GM23338 (cell line): ENCODE measurements at regions not wholly inside any gene's neighbourhood (a gene's known extent, or its start where the extent isn't known, plus 50 kb on each side); places are given as distances from the start of the nearest gene placed in this dataset.

Experiments used
- ATAC-seq: fragments of 200-7000 bp; cut with Tn5 transposase; 3 replicates; pipeline ENCODE4 v1.9.1; 2020
- DNase-seq: peaks from one replicate; pipeline ENCODE4 v3.0.0-alpha.2; 2015; ENCODE audit warnings: low spot score
- H2AFZ ChIP-seq: fragments of 200-600 bp; sonication (generic); 2 replicates; pipeline ENCODE4 v1.8.0; 2016; ENCODE audit warnings: antibody characterized with exemption, mild to moderate bottlenecking, moderate library complexity
- H3F3A ChIP-seq: fragments of 200-600 bp; sonication (generic); replicated peaks from 2 replicates; pipeline ENCODE4 v1.8.0; 2017; ENCODE audit warnings: antibody characterized with exemption, mixed run types, low read depth
- H3K27ac ChIP-seq: fragments of 200-600 bp; sonication (generic); 2 replicates; pipeline ENCODE4 v1.6.1; 2016; ENCODE audit warnings: low read depth
- H3K27me3 ChIP-seq: fragments of 200-600 bp; sonication (generic); 2 replicates; pipeline ENCODE4 v1.8.0; 2016; ENCODE audit warnings: mild to moderate bottlenecking, mixed run types, moderate library complexity; ENCODE audit not compliant: insufficient read depth
- H3K36me3 ChIP-seq: fragments of 200-600 bp; sonication (generic); 2 replicates; pipeline ENCODE4 v1.8.0; 2016; ENCODE audit warnings: mild to moderate bottlenecking; ENCODE audit not compliant: insufficient read depth
- H3K4me1 ChIP-seq: fragments of 200-600 bp; sonication (generic); 2 replicates; pipeline ENCODE4 v1.8.0; 2016; ENCODE audit warnings: mild to moderate bottlenecking, moderate library complexity; ENCODE audit not compliant: insufficient read depth
- H3K4me2 ChIP-seq: fragments of 200-600 bp; sonication (generic); 2 replicates; pipeline ENCODE4 v1.7.1; 2017; ENCODE audit warnings: mixed run types
- H3K4me3 ChIP-seq: fragments of 200-600 bp; sonication (generic); 2 replicates; pipeline ENCODE4 v1.6.1; 2016; ENCODE audit warnings: mixed run types
- H3K79me2 ChIP-seq: fragments of 200-600 bp; sonication (generic); replicated peaks from 2 replicates; pipeline ENCODE4 v1.8.0; 2017; ENCODE audit warnings: mild to moderate bottlenecking; ENCODE audit not compliant: insufficient read depth
- H3K9me2 ChIP-seq: fragments of 200-600 bp; sonication (generic); 2 replicates; pipeline ENCODE4 v1.8.0; 2017; ENCODE audit not compliant: insufficient read depth
- H4K20me1 ChIP-seq: fragments of 200-600 bp; sonication (generic); replicated peaks from 2 replicates; pipeline ENCODE4 v1.8.0; 2017; ENCODE audit warnings: mild to moderate bottlenecking; ENCODE audit not compliant: insufficient read depth
- H3K27ac Mint-ChIP-seq: 2 replicates; pipeline ENCODE4 v1.8.0; 2020; ENCODE audit warnings: inconsistent platforms, mild to moderate bottlenecking, moderate library complexity, mixed read lengths
- H3K27me3 Mint-ChIP-seq: 3 replicates; pipeline ENCODE4 v1.8.0; 2022; ENCODE audit warnings: low read depth, mild to moderate bottlenecking, moderate library complexity, mixed read lengths, inconsistent platforms; ENCODE audit not compliant: insufficient read depth, poor library complexity
- H3K36me3 Mint-ChIP-seq: 3 replicates; pipeline ENCODE4 v1.8.0; 2021; ENCODE audit warnings: low read depth, mild to moderate bottlenecking, inconsistent platforms, moderate library complexity, mixed read lengths
- H3K4me1 Mint-ChIP-seq: 3 replicates; pipeline ENCODE4 v1.8.0; 2020; ENCODE audit warnings: mild to moderate bottlenecking, inconsistent platforms, mixed read lengths
- H3K4me3 Mint-ChIP-seq: 3 replicates; pipeline ENCODE4 v1.8.0; 2021; ENCODE audit warnings: moderate library complexity, mild to moderate bottlenecking, inconsistent platforms, mixed read lengths
- H3K9me3 Mint-ChIP-seq: 3 replicates; pipeline ENCODE4 v1.8.0; 2020; ENCODE audit warnings: moderate library complexity, mild to moderate bottlenecking, inconsistent platforms, mixed read lengths
- CREB1 ChIP-seq: fragments of 250-450 bp; sonication (Bioruptor Pico); IDR thresholded peaks from 2 replicates; pipeline ENCODE4 v1.5.0; 2020; ENCODE audit warnings: low read depth, mild to moderate bottlenecking, moderate library complexity
- CTCF ChIP-seq, 2 experiments: fragments of 200-600 bp in 1 of 2; sonication (generic) in 1 of 2; conservative IDR thresholded peaks; 2 replicates each; pipeline versions ENCODE4 v1.5.1 to v1.6.1; 2016 to 2017; ENCODE audit warnings: antibody characterized with exemption in 2 of 2, low read depth in 2 of 2, mild to moderate bottlenecking in 2 of 2, moderate library complexity in 1 of 2
- ETS1 ChIP-seq: IDR thresholded peaks from 2 replicates; pipeline ENCODE4 v1.6.1; 2016; ENCODE audit warnings: antibody characterized with exemption
- EZH2 ChIP-seq: fragments of 200-600 bp; sonication (generic); IDR thresholded peaks from one replicate; pipeline ENCODE4 v1.8.0; 2017; ENCODE audit warnings: antibody characterized with exemption, mild to moderate bottlenecking, low read depth; ENCODE audit not compliant: unreplicated experiment
- EZH2phosphoT487 ChIP-seq: fragments of 200-600 bp; sonication (generic); IDR thresholded peaks from one replicate; pipeline ENCODE4 v1.8.1; 2018; ENCODE audit warnings: antibody characterized with exemption; ENCODE audit not compliant: unreplicated experiment
- JUNB ChIP-seq: IDR thresholded peaks from one replicate; pipeline ENCODE4 v1.6.1; 2016; ENCODE audit warnings: antibody characterized with exemption; ENCODE audit not compliant: unreplicated experiment
- NANOG ChIP-seq: IDR thresholded peaks from 2 replicates; pipeline ENCODE4 v1.6.1; 2016; ENCODE audit warnings: antibody characterized with exemption, borderline replicate concordance
- POLR2AphosphoS5 ChIP-seq: IDR thresholded peaks from 2 replicates; pipeline ENCODE4 v1.6.1; 2016; ENCODE audit warnings: antibody characterized with exemption, low read depth
- REST ChIP-seq: IDR thresholded peaks from one replicate; pipeline ENCODE4 v1.6.1; 2018; ENCODE audit warnings: antibody characterized with exemption; ENCODE audit not compliant: unreplicated experiment
- STAT1 ChIP-seq: IDR thresholded peaks from one replicate; pipeline ENCODE4 v1.6.1; 2016; ENCODE audit warnings: antibody characterized with exemption; ENCODE audit not compliant: unreplicated experiment
- ZNF114 ChIP-seq: fragments of 250-450 bp; sonication (Bioruptor Pico); IDR thresholded peaks from 2 replicates; pipeline ENCODE4 v1.5.0; 2020; ENCODE audit warnings: mild to moderate bottlenecking, moderate library complexity
- ZNF331 ChIP-seq: fragments of 250-450 bp; sonication (Bioruptor Pico); IDR thresholded peaks from 2 replicates; pipeline ENCODE4 v1.5.0; 2020; ENCODE audit warnings: low read depth, mild to moderate bottlenecking, moderate library complexity
- ZNF462 ChIP-seq: fragments of 250-450 bp; sonication (Bioruptor Pico); IDR thresholded peaks from 2 replicates; pipeline ENCODE4 v1.5.0; 2020; ENCODE audit warnings: mild to moderate bottlenecking, moderate library complexity

GRCh38 chr4:122992057-122992456 is 69.7 kb upstream of the NUDT6 start:
- Mint-ChIP-seq H3K4me1 (no peaks in the 10 kb centered on the region), H3K36me3 (peaks cover 29% of the 10 kb centered on the region), H3K27me3 (peaks cover 2% of the 10 kb centered on the region), H3K9me3 (peaks cover 12% of the 10 kb centered on the region; the same call in 2 of the 3 replicates), H3K4me3 (no peak overlapping the region), H3K27ac (no peak overlapping the region)
- Histone ChIP-seq H3K36me3 (no peaks in the 10 kb centered on the region), H3K4me3 (no peak overlapping the region), H3K4me1 (no peaks in the 10 kb centered on the region), H3K4me2 (no peak overlapping the region), H2AFZ (no peak overlapping the region), H3F3A (no peaks in the 10 kb centered on the region), H4K20me1 (no peaks in the 10 kb centered on the region), H3K9me2 (0 out of 2 replicates have a peak, but pooled peaks cover 5% of the 10 kb centered on the region), H3K27me3 (no peaks in the 10 kb centered on the region), H3K79me2 (peaks cover 12% of the 10 kb centered on the region), H3K27ac (no peak overlapping the region)
- no peak for DNase-seq
- TF ChIP-seq ZNF462 (CRISPR knock-in tag), result no peak
- no peak for TF ChIP-seq CTCF (conservative IDR thresholded peaks at IDR 0.05; ENCODE audit: low read depth in 2 of 2)
- no peak for TF ChIP-seq ZNF114 (CRISPR knock-in tag)
- no peak for TF ChIP-seq CREB1 (CRISPR knock-in tag)
- no peak for TF ChIP-seq REST
- no peak for TF ChIP-seq JUNB
- TF ChIP-seq EZH2phosphoT487, result no peak
- TF ChIP-seq ZNF331 (CRISPR knock-in tag), result no peak
- no peak for TF ChIP-seq ETS1
- TF ChIP-seq NANOG, result no peak
- TF ChIP-seq EZH2, result no peak
- no peak for TF ChIP-seq STAT1
- TF ChIP-seq POLR2AphosphoS5, result no peak
- ATAC-seq, result no peak
